ENCODE measurements at regions not wholly inside any gene's neighbourhood (a gene's known extent, or its start where the extent isn't known, plus 50 kb on each side); places are given as distances from the start of the nearest gene placed in this dataset.

DNA sequence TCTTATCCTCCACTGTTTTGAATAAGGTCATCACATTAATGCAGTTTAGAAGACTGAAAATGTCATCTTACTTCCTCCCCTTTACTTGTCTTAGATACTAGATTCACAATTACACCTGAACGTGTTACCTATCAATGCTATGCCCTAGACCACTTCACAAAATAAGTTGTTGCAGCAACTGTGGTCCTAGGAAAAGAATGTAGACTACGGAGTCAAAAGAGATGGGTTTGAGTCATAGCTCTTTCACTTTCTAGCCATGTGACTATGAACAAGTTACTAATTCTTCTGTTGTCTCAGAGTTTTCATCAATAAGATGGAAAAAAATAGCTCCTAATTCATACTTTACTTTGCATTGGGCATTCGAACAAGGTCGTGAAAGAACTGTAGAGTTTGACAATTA is 164.3 kb upstream of the PREP start:
- TF ChIP-seq POLR2AphosphoS5 (IDR thresholded peaks at IDR 0.05; ENCODE audit: low read depth, low read length) (no peak), TAF1 (IDR thresholded peaks at IDR 0.05; ENCODE audit: low read depth, low read length) (no peak), POLR2A (IDR thresholded peaks at IDR 0.05; ENCODE audit: low read depth, low read length) (no peak)

All from GM12891 (cell line).